ENCODE measurements at regions not wholly inside any gene's neighbourhood (a gene's known extent, or its start where the extent isn't known, plus 50 kb on each side); places are given as distances from the start of the nearest gene placed in this dataset.
"Not testable (repeated sequence)": the region's sequence is repeated elsewhere in the genome, so short reads cannot be mapped to it uniquely, and the experiment has no call there.

GRCh38 chrX:74181976-74182375, 122.0 kb upstream of the ZCCHC13 start:
- TF ChIP-seq, protein P1, sequence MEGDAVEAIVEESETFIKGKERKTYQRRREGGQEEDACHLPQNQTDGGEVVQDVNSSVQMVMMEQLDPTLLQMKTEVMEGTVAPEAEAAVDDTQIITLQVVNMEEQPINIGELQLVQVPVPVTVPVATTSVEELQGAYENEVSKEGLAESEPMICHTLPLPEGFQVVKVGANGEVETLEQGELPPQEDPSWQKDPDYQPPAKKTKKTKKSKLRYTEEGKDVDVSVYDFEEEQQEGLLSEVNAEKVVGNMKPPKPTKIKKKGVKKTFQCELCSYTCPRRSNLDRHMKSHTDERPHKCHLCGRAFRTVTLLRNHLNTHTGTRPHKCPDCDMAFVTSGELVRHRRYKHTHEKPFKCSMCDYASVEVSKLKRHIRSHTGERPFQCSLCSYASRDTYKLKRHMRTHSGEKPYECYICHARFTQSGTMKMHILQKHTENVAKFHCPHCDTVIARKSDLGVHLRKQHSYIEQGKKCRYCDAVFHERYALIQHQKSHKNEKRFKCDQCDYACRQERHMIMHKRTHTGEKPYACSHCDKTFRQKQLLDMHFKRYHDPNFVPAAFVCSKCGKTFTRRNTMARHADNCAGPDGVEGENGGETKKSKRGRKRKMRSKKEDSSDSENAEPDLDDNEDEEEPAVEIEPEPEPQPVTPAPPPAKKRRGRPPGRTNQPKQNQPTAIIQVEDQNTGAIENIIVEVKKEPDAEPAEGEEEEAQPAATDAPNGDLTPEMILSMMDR (conservative IDR thresholded peaks at IDR 0.05; ENCODE audit: low read depth, low read length): not testable (repeated sequence)
- TF ChIP-seq RAD21 (IDR thresholded peaks at IDR 0.05; ENCODE audit: low read length); MXI1 (IDR thresholded peaks at IDR 0.05; ENCODE audit: borderline replicate concordance, low read depth, low read length); BHLHE40 (IDR thresholded peaks at IDR 0.05; ENCODE audit: low read depth, low read length); USF2 (IDR thresholded peaks at IDR 0.05; ENCODE audit: low read depth, low read length): not testable (repeated sequence)

Measured in IMR-90 (cell line).